Fibroblast of lung (primary cell): ENCODE measurements at regions not wholly inside any gene's neighbourhood (a gene's known extent, or its start where the extent isn't known, plus 50 kb on each side); places are given as distances from the start of the nearest gene placed in this dataset.

ENCODE experiments used
- DNase-seq, 2 donors: peaks; one replicate each; pipeline versions ENCODE4 v3.0.0 to v3.0.0-alpha.2; 2010; ENCODE audit warnings: low read depth in 2 of 2
- H2AFZ ChIP-seq: 2 replicates; pipeline ENCODE4 v1.5.1; 2012; ENCODE audit warnings: low read length, control low read depth, inconsistent platforms
- H3K27ac ChIP-seq: 2 replicates; pipeline ENCODE4 v1.5.1; 2011; ENCODE audit warnings: low read length, control low read depth; ENCODE audit not compliant: insufficient read depth
- H3K27me3 ChIP-seq: 2 replicates; pipeline ENCODE4 v1.5.1; 2011; ENCODE audit warnings: mild to moderate bottlenecking, low read length; ENCODE audit not compliant: control insufficient read depth, insufficient read depth
- H3K36me3 ChIP-seq: 2 replicates; pipeline ENCODE4 v1.5.1; 2011; ENCODE audit warnings: low read length; ENCODE audit not compliant: control insufficient read depth, insufficient read depth
- H3K4me1 ChIP-seq: 2 replicates; pipeline ENCODE4 v1.5.1; 2011; ENCODE audit warnings: low read length; ENCODE audit not compliant: control insufficient read depth, insufficient read depth; ENCODE audit errors: extremely low read depth
- H3K4me2 ChIP-seq: 2 replicates; pipeline ENCODE4 v1.5.1; 2011; ENCODE audit warnings: low read length, control low read depth; ENCODE audit not compliant: insufficient read depth; ENCODE audit errors: extremely low read depth
- H3K4me3 ChIP-seq, 4 experiments: fragments of 200-600 bp in 1 of 4; sonication (generic) in 1 of 4; replicated peaks in 1 of 4; 2 replicates each; pipeline ENCODE4 v1.5.1; 2011 to 2016; ENCODE audit warnings: low read length in 4 of 4, low read depth in 3 of 4, mild to moderate bottlenecking in 3 of 4, control low read depth in 2 of 4, inconsistent platforms in 1 of 4, mixed read lengths in 1 of 4; ENCODE audit not compliant: insufficient read depth in 1 of 4; ENCODE audit errors: control extremely low read depth in 1 of 4
- H3K79me2 ChIP-seq: 2 replicates; pipeline ENCODE4 v1.5.1; 2012; ENCODE audit warnings: mild to moderate bottlenecking, low read length, inconsistent platforms; ENCODE audit not compliant: control insufficient read depth, insufficient read depth
- H3K9ac ChIP-seq: 2 replicates; pipeline ENCODE4 v1.5.1; 2011; ENCODE audit warnings: mild to moderate bottlenecking, low read length, control low read depth; ENCODE audit not compliant: insufficient read depth
- H3K9me3 ChIP-seq: 2 replicates; pipeline ENCODE4 v1.5.1; 2012; ENCODE audit warnings: low read depth, low read length; ENCODE audit not compliant: control insufficient read depth, insufficient read depth
- H4K20me1 ChIP-seq: 2 replicates; pipeline ENCODE4 v1.5.1; 2011; ENCODE audit warnings: low read length; ENCODE audit not compliant: control insufficient read depth, insufficient read depth; ENCODE audit errors: extremely low read depth
- EZH2 ChIP-seq: IDR thresholded peaks from 2 replicates; pipeline ENCODE4 v1.5.1; 2012; ENCODE audit warnings: low read length, control low read depth, mild to moderate bottlenecking; ENCODE audit errors: missing control alignments
- TF ChIP-seq, protein P1 (sequence below), 2 donors: IDR thresholded peaks in 1 of 2; conservative IDR thresholded peaks in 1 of 2; 1 replicate in 1 of 2; 2 replicates in 1 of 2; pipeline ENCODE4 v1.5.1; 2011 to 2012; ENCODE audit warnings: low read length in 2 of 2, control low read depth in 1 of 2, inconsistent platforms in 1 of 2, low read depth in 1 of 2, mild to moderate bottlenecking in 1 of 2

DNA sequence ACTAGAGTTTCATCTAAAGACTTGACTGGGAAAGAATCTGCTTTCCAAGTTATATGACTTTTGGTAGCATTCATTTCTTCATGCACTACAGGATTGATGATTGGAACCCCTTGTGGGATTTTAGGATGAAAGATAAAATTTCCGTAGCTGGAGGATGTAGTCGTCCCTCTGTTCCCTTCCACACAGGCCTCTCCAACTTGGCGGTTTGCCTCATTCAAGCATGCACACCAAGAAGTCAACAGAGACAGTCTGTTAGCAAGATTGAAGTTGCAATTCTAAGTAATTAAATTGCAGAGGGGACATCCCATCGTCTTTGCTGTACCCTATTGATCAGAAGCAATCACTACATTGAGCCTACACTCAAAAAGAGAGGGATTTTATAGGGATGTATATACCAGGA is 777.4 kb upstream of the HS3ST1 start:
- H3K9ac ChIP-seq = no peak overlapping the region
- TF ChIP-seq EZH2 = no peak
- TF ChIP-seq, protein P1, sequence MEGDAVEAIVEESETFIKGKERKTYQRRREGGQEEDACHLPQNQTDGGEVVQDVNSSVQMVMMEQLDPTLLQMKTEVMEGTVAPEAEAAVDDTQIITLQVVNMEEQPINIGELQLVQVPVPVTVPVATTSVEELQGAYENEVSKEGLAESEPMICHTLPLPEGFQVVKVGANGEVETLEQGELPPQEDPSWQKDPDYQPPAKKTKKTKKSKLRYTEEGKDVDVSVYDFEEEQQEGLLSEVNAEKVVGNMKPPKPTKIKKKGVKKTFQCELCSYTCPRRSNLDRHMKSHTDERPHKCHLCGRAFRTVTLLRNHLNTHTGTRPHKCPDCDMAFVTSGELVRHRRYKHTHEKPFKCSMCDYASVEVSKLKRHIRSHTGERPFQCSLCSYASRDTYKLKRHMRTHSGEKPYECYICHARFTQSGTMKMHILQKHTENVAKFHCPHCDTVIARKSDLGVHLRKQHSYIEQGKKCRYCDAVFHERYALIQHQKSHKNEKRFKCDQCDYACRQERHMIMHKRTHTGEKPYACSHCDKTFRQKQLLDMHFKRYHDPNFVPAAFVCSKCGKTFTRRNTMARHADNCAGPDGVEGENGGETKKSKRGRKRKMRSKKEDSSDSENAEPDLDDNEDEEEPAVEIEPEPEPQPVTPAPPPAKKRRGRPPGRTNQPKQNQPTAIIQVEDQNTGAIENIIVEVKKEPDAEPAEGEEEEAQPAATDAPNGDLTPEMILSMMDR (conservative IDR thresholded peaks at IDR 0.05 in 1 of 2, IDR thresholded peaks at IDR 0.05 in 1 of 2; ENCODE audit: low read depth in 1 of 2, low read length in 2 of 2) = no peak
- no peaks in the 10 kb centered on the region for H3K9me3 ChIP-seq
- no peaks in the 10 kb centered on the region for H3K27me3 ChIP-seq
- H3K79me2 ChIP-seq = no peaks in the 10 kb centered on the region
- DNase-seq = no peak
- H2AFZ ChIP-seq = no peak overlapping the region
- H3K4me2 ChIP-seq = no peak overlapping the region
- no peak overlapping the region for H3K4me3 ChIP-seq
- H3K4me1 ChIP-seq = no peaks in the 10 kb centered on the region
- no peaks in the 10 kb centered on the region for H3K36me3 ChIP-seq
- no peak overlapping the region for H3K27ac ChIP-seq
- H4K20me1 ChIP-seq = no peaks in the 10 kb centered on the region

DNA sequence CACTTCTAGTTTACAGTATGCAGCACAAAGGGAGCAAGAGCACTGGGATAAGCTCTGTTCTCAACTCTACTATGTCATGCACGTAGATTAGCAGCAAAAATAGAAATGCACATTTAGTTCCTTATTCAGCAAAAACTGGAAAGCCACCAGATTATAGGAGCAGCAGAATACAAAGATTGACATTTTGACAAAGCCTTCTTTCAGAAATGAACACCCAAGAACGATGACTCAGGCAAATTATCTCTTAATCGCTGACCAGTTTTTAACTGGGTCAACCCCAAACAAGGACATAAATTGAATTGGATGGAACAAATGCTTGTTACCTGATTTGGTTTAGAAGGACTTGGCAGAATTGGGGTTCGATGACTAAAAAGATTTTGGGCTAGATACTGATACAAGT is 775.3 kb upstream of the HS3ST1 start:
- Histone ChIP-seq H3K9me3 (no peaks in the 10 kb centered on the region), H3K27ac (no peak overlapping the region), H3K79me2 (no peaks in the 10 kb centered on the region), H4K20me1 (no peaks in the 10 kb centered on the region), H3K4me1 (no peaks in the 10 kb centered on the region), H3K4me3 (no peak overlapping the region), H2AFZ (no peak overlapping the region), H3K4me2 (no peak overlapping the region), H3K36me3 (no peaks in the 10 kb centered on the region), H3K9ac (no peak overlapping the region), H3K27me3 (no peaks in the 10 kb centered on the region)
- TF ChIP-seq, protein P1 (conservative IDR thresholded peaks at IDR 0.05 in 1 of 2, IDR thresholded peaks at IDR 0.05 in 1 of 2; ENCODE audit: low read depth in 1 of 2, low read length in 2 of 2) = no peak
- no peak for TF ChIP-seq EZH2
- DNase-seq = no peak

GRCh38 chr4:12200226-12200625 is 771.5 kb upstream of the HS3ST1 start:
- H3K27me3 ChIP-seq = no peaks in the 10 kb centered on the region
- TF ChIP-seq, protein P1 (conservative IDR thresholded peaks at IDR 0.05 in 1 of 2, IDR thresholded peaks at IDR 0.05 in 1 of 2; ENCODE audit: low read depth in 1 of 2, low read length in 2 of 2) = no peak
- no peak for TF ChIP-seq EZH2
- H4K20me1 ChIP-seq = no peaks in the 10 kb centered on the region
- no peak overlapping the region for H3K4me2 ChIP-seq
- no peak overlapping the region for H2AFZ ChIP-seq
- H3K9ac ChIP-seq = no peak overlapping the region
- no peaks in the 10 kb centered on the region for H3K36me3 ChIP-seq
- no peaks in the 10 kb centered on the region for H3K79me2 ChIP-seq
- no peak overlapping the region for H3K27ac ChIP-seq
- no peak for DNase-seq
- H3K9me3 ChIP-seq = no peaks in the 10 kb centered on the region
- no peaks in the 10 kb centered on the region for H3K4me1 ChIP-seq
- no peak overlapping the region for H3K4me3 ChIP-seq
